Osteocyte (in vitro differentiated cells): ENCODE measurements at regions not wholly inside any gene's neighbourhood (a gene's known extent, or its start where the extent isn't known, plus 50 kb on each side); places are given as distances from the start of the nearest gene placed in this dataset.

Experiments used
- DNase-seq: peaks from one replicate; pipeline ENCODE4 v3.0.0; 2021; ENCODE audit warnings: mixed read lengths; ENCODE audit not compliant: unreplicated experiment; ENCODE audit errors: extremely low spot score
- H3K27ac Mint-ChIP-seq: one replicate; pipeline ENCODE4 v1.8.0; 2021; ENCODE audit warnings: mild to moderate bottlenecking, mixed read lengths; ENCODE audit not compliant: unreplicated experiment
- H3K27me3 Mint-ChIP-seq: one replicate; pipeline ENCODE4 v1.8.0; 2021; ENCODE audit warnings: mixed read lengths; ENCODE audit not compliant: unreplicated experiment
- H3K36me3 Mint-ChIP-seq: one replicate; pipeline ENCODE4 v1.8.0; 2021; ENCODE audit warnings: mixed read lengths; ENCODE audit not compliant: unreplicated experiment
- H3K4me1 Mint-ChIP-seq: one replicate; pipeline ENCODE4 v1.8.0; 2021; ENCODE audit warnings: mixed read lengths; ENCODE audit not compliant: unreplicated experiment
- H3K4me3 Mint-ChIP-seq: one replicate; pipeline ENCODE4 v1.8.0; 2021; ENCODE audit warnings: mild to moderate bottlenecking, moderate library complexity, mixed read lengths; ENCODE audit not compliant: unreplicated experiment
- H3K9me3 Mint-ChIP-seq: one replicate; pipeline ENCODE4 v1.8.0; 2021; ENCODE audit warnings: mixed read lengths; ENCODE audit not compliant: unreplicated experiment
- CTCF ChIP-seq: fragments of 200-600 bp; sonication (generic); IDR thresholded peaks from 2 replicates; pipeline ENCODE4 v1.5.0; 2021; ENCODE audit warnings: antibody characterized with exemption, mild to moderate bottlenecking, moderate library complexity

- DNase-seq, result no peak
- no peaks in the 10 kb centered on the region for H3K27me3 Mint-ChIP-seq
- no peak overlapping the region for H3K4me3 Mint-ChIP-seq
- no peak overlapping the region for H3K27ac Mint-ChIP-seq
- TF ChIP-seq CTCF, result no peak
- no peaks in the 10 kb centered on the region for H3K9me3 Mint-ChIP-seq
- H3K36me3 Mint-ChIP-seq, result no peaks in the 10 kb centered on the region
- peaks cover 41% of the 10 kb centered on the region for H3K4me1 Mint-ChIP-seq
These were observed 81.0 kb upstream of the CDIN1 start for GRCh38 chr15:36498401-36498800.

GRCh38 chr15:36498916-36499315, 80.5 kb upstream of the CDIN1 start:
- H3K4me3 Mint-ChIP-seq, result no peak overlapping the region
- peaks cover 38% of the 10 kb centered on the region for H3K4me1 Mint-ChIP-seq
- H3K9me3 Mint-ChIP-seq, result no peaks in the 10 kb centered on the region
- DNase-seq, result no peak
- H3K27ac Mint-ChIP-seq, result no peak overlapping the region
- no peak for TF ChIP-seq CTCF
- H3K27me3 Mint-ChIP-seq, result no peaks in the 10 kb centered on the region
- H3K36me3 Mint-ChIP-seq, result no peaks in the 10 kb centered on the region

- peaks cover 38% of the 10 kb centered on the region for H3K4me1 Mint-ChIP-seq
- H3K9me3 Mint-ChIP-seq, result no peaks in the 10 kb centered on the region
- no peaks in the 10 kb centered on the region for H3K36me3 Mint-ChIP-seq
- TF ChIP-seq CTCF, result no peak
- no peaks in the 10 kb centered on the region for H3K27me3 Mint-ChIP-seq
- H3K4me3 Mint-ChIP-seq, result no peak overlapping the region
- no peak for DNase-seq
- H3K27ac Mint-ChIP-seq, result no peak overlapping the region
These were observed 79.7 kb upstream of the CDIN1 start for GRCh38 chr15:36499412-36500389.

GRCh38 chr15:36501063-36501678, 78.3 kb upstream of the CDIN1 start:
- DNase-seq, result no peak
- no peak overlapping the region for H3K27ac Mint-ChIP-seq
- peaks cover 38% of the 10 kb centered on the region for H3K4me1 Mint-ChIP-seq
- H3K36me3 Mint-ChIP-seq, result no peaks in the 10 kb centered on the region
- H3K9me3 Mint-ChIP-seq, result no peaks in the 10 kb centered on the region
- H3K27me3 Mint-ChIP-seq, result no peaks in the 10 kb centered on the region
- peak; percentile 85 for TF ChIP-seq CTCF
- no peak overlapping the region for H3K4me3 Mint-ChIP-seq

- no peaks in the 10 kb centered on the region for H3K9me3 Mint-ChIP-seq
- H3K27me3 Mint-ChIP-seq, result no peaks in the 10 kb centered on the region
- peaks cover 38% of the 10 kb centered on the region for H3K4me1 Mint-ChIP-seq
- no peaks in the 10 kb centered on the region for H3K36me3 Mint-ChIP-seq
- no peak for DNase-seq
- no peak for TF ChIP-seq CTCF
- H3K4me3 Mint-ChIP-seq, result no peak overlapping the region
- H3K27ac Mint-ChIP-seq, result no peak overlapping the region
These were observed 76.9 kb upstream of the CDIN1 start for GRCh38 chr15:36502509-36502908.
